HEK293 (cell line): ENCODE measurements at regions not wholly inside any gene's neighbourhood (a gene's known extent, or its start where the extent isn't known, plus 50 kb on each side); places are given as distances from the start of the nearest gene placed in this dataset.

ENCODE experiments used
- ATF2 ChIP-seq: fragments of 450-650 bp; formaldehyde crosslinking; IDR thresholded peaks from 2 replicates; pipeline ENCODE4 v1.5.1; 2016; ENCODE audit warnings: missing biosample characterization, missing genetic modification characterization, low read depth
- CTCF ChIP-seq: fragments of 450-650 bp; formaldehyde crosslinking; IDR thresholded peaks from 2 replicates; pipeline ENCODE4 v1.5.1; 2016; ENCODE audit warnings: missing biosample characterization, missing genetic modification characterization
- GFI1B ChIP-seq: fragments of 450-650 bp; formaldehyde crosslinking; IDR thresholded peaks from 2 replicates; pipeline ENCODE4 v1.5.1; 2016; ENCODE audit warnings: missing biosample characterization, missing genetic modification characterization
- HOXD13 ChIP-seq: sonication (generic); formaldehyde crosslinking; IDR thresholded peaks from 2 replicates; pipeline ENCODE4 v1.8.0; 2022; ENCODE audit warnings: missing genetic modification reagents, borderline replicate concordance
- KLF16 ChIP-seq: fragments of 450-650 bp; formaldehyde crosslinking; IDR thresholded peaks from 2 replicates; pipeline ENCODE4 v1.5.1; 2017; ENCODE audit warnings: missing biosample characterization, missing genetic modification characterization
- SP2 ChIP-seq: fragments of 450-650 bp; formaldehyde crosslinking; IDR thresholded peaks from 2 replicates; pipeline ENCODE4 v1.5.1; 2016; ENCODE audit warnings: missing biosample characterization, missing genetic modification characterization
- ZBTB17 ChIP-seq: fragments of 450-650 bp; formaldehyde crosslinking; IDR thresholded peaks from 2 replicates; pipeline ENCODE4 v1.5.1; 2016; ENCODE audit warnings: missing biosample characterization, missing genetic modification characterization
- ZFP41 ChIP-seq: fragments of 450-650 bp; formaldehyde crosslinking; IDR thresholded peaks from 2 replicates; pipeline ENCODE4 v1.5.1; 2016; ENCODE audit warnings: missing biosample characterization, missing genetic modification characterization, borderline replicate concordance
- ZNF138 ChIP-seq: fragments of 450-650 bp; formaldehyde crosslinking; IDR thresholded peaks from 2 replicates; pipeline ENCODE4 v1.5.1; 2016; ENCODE audit warnings: missing biosample characterization, missing genetic modification characterization, borderline replicate concordance
- ZNF23 ChIP-seq: fragments of 450-650 bp; formaldehyde crosslinking; IDR thresholded peaks from 2 replicates; pipeline ENCODE4 v1.5.1; 2016; ENCODE audit warnings: missing biosample characterization, missing genetic modification characterization, borderline replicate concordance
- ZNF274 ChIP-seq, 2 experiments: fragments of 200-500 bp in 1 of 2; fragments of 450-650 bp in 1 of 2; sonication (Bioruptor generic) in 1 of 2; formaldehyde crosslinking in 1 of 2; IDR thresholded peaks; 2 replicates each; pipeline versions ENCODE4 v1.5.1 to v1.6.1; 2014 to 2016; ENCODE audit warnings: borderline replicate concordance in 1 of 2, inconsistent platforms in 1 of 2, low read length in 1 of 2, missing biosample characterization in 1 of 2, missing genetic modification characterization in 1 of 2
- ZNF544 ChIP-seq: fragments of 450-650 bp; formaldehyde crosslinking; IDR thresholded peaks from 2 replicates; pipeline ENCODE4 v1.5.0; 2017; ENCODE audit warnings: missing biosample characterization, missing genetic modification characterization
- ZNF792 ChIP-seq: fragments of 450-650 bp; formaldehyde crosslinking; IDR thresholded peaks from 2 replicates; pipeline ENCODE4 v1.5.1; 2016; ENCODE audit warnings: missing biosample characterization, missing genetic modification characterization
- ZSCAN30 ChIP-seq: fragments of 450-650 bp; IDR thresholded peaks from 2 replicates; pipeline ENCODE4 v1.5.1; 2018; ENCODE audit warnings: missing biosample characterization, mild to moderate bottlenecking, missing genetic modification characterization, moderate library complexity

- TF ChIP-seq CTCF (tag by site-specific recombination) (no peak), ZFP41 (no peak), KLF16 (no peak), ATF2 (tag by site-specific recombination) (no peak), ZSCAN30 (tag by site-specific recombination) (no peak), ZNF138 (tag by site-specific recombination) (no peak), ZNF544 (tag by site-specific recombination) (no peak), ZNF792 (tag by site-specific recombination) (no peak), ZNF23 (no peak), HOXD13 (CRISPR knock-in tag) (no peak), GFI1B (tag by site-specific recombination) (no peak), SP2 (tag by site-specific recombination) (no peak), ZNF274 (IDR thresholded peaks at IDR 0.05; ENCODE audit: low read length) (no peak), ZNF274 (tag by site-specific recombination; IDR thresholded peaks at IDR 0.05; ENCODE audit: borderline replicate concordance) (no peak), ZBTB17 (tag by site-specific recombination) (no peak)
These were observed 62.9 kb upstream of the ATP1A1 start for GRCh38 chr1:116310180-116310579.
